ENCODE measurements at regions not wholly inside any gene's neighbourhood (a gene's known extent, or its start where the extent isn't known, plus 50 kb on each side); places are given as distances from the start of the nearest gene placed in this dataset.

DNA sequence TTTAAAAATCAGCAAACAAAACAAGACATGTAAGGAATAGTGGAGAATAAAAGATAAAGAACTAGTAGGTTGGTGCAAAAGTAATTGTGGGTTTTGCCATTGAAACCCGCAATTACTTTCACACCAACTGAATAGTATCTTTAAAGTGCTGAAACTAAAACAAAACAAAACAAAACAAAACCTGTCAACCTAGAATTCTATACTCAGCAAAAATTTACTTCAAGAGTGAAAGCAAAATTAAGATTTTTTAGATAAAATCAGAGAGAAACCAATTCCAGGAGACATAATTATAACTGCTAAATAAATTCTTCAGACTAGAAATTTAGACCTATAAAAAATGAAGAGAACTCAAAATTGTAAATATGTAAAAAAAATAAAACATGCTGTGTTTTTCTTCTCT lies 114.0 kb upstream of the TSPAN2 start:
- no peaks in the 10 kb centered on the region for H3K36me3 ChIP-seq (ENCODE audit: control insufficient read depth in 4 of 4, insufficient read depth in 4 of 4, low read length in 3 of 4)
- ChIA-PET POLR2A (no interaction called here), CTCF (no interaction called here)
- H3K9me3 ChIP-seq (ENCODE audit: control extremely low read depth in 1 of 5, control insufficient read depth in 4 of 5, insufficient read depth in 2 of 5, low read depth in 1 of 5, low read length in 4 of 5) = peaks cover 2 to 6% (median 5%) of the 10 kb centered on the region in 5 experiments
- peak in 1 of 3 donors; percentile 2 for DNase-seq
- peaks cover 0 to 2% (median 0%) of the 10 kb centered on the region in 5 experiments for H3K27me3 ChIP-seq (replicated peaks in 2 of 5; ENCODE audit: control insufficient read depth in 4 of 5, insufficient read depth in 5 of 5, low read length in 4 of 5)
- no peaks in the 10 kb centered on the region for H3K4me1 ChIP-seq (ENCODE audit: control extremely low read depth in 1 of 4, control insufficient read depth in 4 of 4, insufficient read depth in 4 of 4, low read length in 3 of 4)
- no CpG with 5 or more reads among the region's 1 CpG for WGBS (ENCODE audit: insufficient coverage)
- H3K4me3 ChIP-seq (ENCODE audit: control insufficient read depth in 1 of 7, extremely low read depth in 1 of 7, insufficient read depth in 4 of 7, low read depth in 2 of 7, low read length in 6 of 7) = no peak overlapping the region
- no peak overlapping the region for H3K27ac ChIP-seq (ENCODE audit: insufficient read depth in 1 of 2, low read depth in 1 of 2, low read length in 2 of 2, poor library complexity in 1 of 2, severe bottlenecking in 2 of 2)

DNA sequence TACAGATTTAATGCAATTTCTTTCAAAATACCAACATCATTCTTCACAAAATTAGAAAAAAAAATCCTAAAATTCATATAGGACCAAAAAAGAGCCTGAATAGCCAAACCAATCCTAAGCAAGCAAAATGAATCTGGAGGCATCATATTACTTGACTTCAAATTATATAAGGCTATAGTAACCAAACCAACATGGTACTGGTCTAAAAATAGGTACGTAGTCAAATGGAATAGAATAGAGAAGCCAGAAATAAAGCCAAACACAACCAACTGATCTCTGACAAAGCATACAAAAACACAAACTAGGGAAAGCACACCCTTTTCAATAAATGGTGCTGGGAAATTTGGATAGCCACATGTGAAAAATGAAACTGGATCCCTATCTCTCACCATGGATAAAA lies 112.3 kb upstream of the TSPAN2 start:
- DNase-seq = no peak
- no peak overlapping the region for H3K27ac ChIP-seq (ENCODE audit: insufficient read depth in 1 of 2, low read depth in 1 of 2, low read length in 2 of 2, poor library complexity in 1 of 2, severe bottlenecking in 2 of 2)
- no peak overlapping the region for H3K4me3 ChIP-seq (ENCODE audit: control insufficient read depth in 1 of 7, extremely low read depth in 1 of 7, insufficient read depth in 4 of 7, low read depth in 2 of 7, low read length in 6 of 7)
- H3K27me3 ChIP-seq (replicated peaks in 2 of 5; ENCODE audit: control insufficient read depth in 4 of 5, insufficient read depth in 5 of 5, low read length in 4 of 5) = peaks cover 0 to 2% (median 0%) of the 10 kb centered on the region in 5 experiments
- peaks cover 2 to 6% (median 5%) of the 10 kb centered on the region in 5 experiments for H3K9me3 ChIP-seq (ENCODE audit: control extremely low read depth in 1 of 5, control insufficient read depth in 4 of 5, insufficient read depth in 2 of 5, low read depth in 1 of 5, low read length in 4 of 5)
- ChIA-PET CTCF (no interaction called here), POLR2A (no interaction called here)
- no peaks in the 10 kb centered on the region for H3K4me1 ChIP-seq (ENCODE audit: control extremely low read depth in 1 of 4, control insufficient read depth in 4 of 4, insufficient read depth in 4 of 4, low read length in 3 of 4)
- no peaks in the 10 kb centered on the region for H3K36me3 ChIP-seq (ENCODE audit: control insufficient read depth in 4 of 4, insufficient read depth in 4 of 4, low read length in 3 of 4)
- WGBS (ENCODE audit: insufficient coverage) = no CpG with 5 or more reads among the region's 1 CpG

DNA sequence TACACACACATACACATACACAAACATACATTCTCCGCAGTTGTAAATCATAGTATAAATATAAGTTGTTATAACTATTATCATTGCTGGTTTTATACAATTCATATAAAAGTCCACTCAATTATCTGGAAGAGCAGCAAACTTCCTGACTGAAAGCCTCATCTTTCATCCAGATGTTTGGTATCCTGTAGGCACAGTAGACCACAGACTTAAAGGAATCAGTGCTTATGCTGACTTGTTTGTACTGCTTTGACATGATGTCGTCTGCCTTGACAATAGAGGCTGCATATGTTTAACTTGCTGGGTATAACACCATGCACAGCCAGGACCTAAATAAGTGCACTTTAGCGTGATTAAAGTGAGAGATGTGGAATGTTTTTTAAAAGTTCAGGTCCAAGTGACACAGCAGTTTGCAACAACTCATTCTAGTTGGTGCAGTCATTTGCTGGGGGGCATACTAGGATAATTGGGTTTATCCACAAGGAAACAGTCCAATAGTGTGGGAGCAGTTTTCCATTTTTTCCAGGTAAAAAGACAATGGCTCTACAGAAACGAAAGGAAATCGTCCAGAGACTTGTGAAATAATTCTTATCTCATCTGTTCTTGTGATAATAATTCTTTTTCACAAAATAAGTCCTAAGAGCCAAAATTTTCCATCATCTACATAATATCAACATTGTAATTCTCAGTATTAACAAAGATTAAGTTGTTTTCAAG lies 110.3 kb upstream of the TSPAN2 start:
- ChIA-PET CTCF (no interaction called here), POLR2A (no interaction called here)
- Histone ChIP-seq H3K4me1 (ENCODE audit: control extremely low read depth in 1 of 4, control insufficient read depth in 4 of 4, insufficient read depth in 4 of 4, low read length in 3 of 4) (no peaks in the 10 kb centered on the region), H3K4me3 (ENCODE audit: control insufficient read depth in 1 of 7, extremely low read depth in 1 of 7, insufficient read depth in 4 of 7, low read depth in 2 of 7, low read length in 6 of 7) (no peak overlapping the region), H3K27ac (ENCODE audit: insufficient read depth in 1 of 2, low read depth in 1 of 2, low read length in 2 of 2, poor library complexity in 1 of 2, severe bottlenecking in 2 of 2) (no peak overlapping the region), H3K36me3 (ENCODE audit: control insufficient read depth in 4 of 4, insufficient read depth in 4 of 4, low read length in 3 of 4) (no peaks in the 10 kb centered on the region), H3K9me3 (ENCODE audit: control extremely low read depth in 1 of 5, control insufficient read depth in 4 of 5, insufficient read depth in 2 of 5, low read depth in 1 of 5, low read length in 4 of 5) (peaks cover 2 to 6% (median 5%) of the 10 kb centered on the region in 5 experiments), H3K27me3 (replicated peaks in 2 of 5; ENCODE audit: control insufficient read depth in 4 of 5, insufficient read depth in 5 of 5, low read length in 4 of 5) (peaks cover 0 to 2% (median 0%) of the 10 kb centered on the region in 5 experiments)
- DNase-seq = no peak
- WGBS (ENCODE audit: insufficient coverage) = 100% methylated on average over 1 of the region's 5 CpGs

DNA sequence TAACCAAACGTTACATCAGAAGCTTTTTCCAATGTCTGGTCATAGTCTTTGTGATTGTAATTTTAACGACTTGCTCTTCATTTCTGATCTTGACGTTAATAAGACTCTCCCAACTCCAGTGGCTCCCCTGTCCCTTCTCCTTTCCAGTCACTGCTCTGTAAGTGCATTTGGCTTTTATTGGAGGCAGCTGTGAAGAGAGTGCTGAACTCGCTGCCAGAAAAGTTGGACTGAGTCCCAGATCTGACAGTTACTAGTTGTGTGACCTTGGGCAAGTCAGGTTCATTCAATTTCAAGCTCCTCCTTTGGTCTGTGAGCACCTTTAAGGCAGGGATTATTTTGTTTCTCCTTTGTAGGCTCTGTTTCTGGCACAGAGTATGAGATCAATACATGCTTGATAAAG lies 109.6 kb upstream of the TSPAN2 start:
- H3K36me3 ChIP-seq (ENCODE audit: control insufficient read depth in 4 of 4, insufficient read depth in 4 of 4, low read length in 3 of 4) = no peaks in the 10 kb centered on the region
- ChIA-PET POLR2A (no interaction called here), CTCF (no interaction called here)
- DNase-seq = no peak
- no peak overlapping the region for H3K4me3 ChIP-seq (ENCODE audit: control insufficient read depth in 1 of 7, extremely low read depth in 1 of 7, insufficient read depth in 4 of 7, low read depth in 2 of 7, low read length in 6 of 7)
- no peaks in the 10 kb centered on the region for H3K4me1 ChIP-seq (ENCODE audit: control extremely low read depth in 1 of 4, control insufficient read depth in 4 of 4, insufficient read depth in 4 of 4, low read length in 3 of 4)
- H3K27me3 ChIP-seq (replicated peaks in 2 of 5; ENCODE audit: control insufficient read depth in 4 of 5, insufficient read depth in 5 of 5, low read length in 4 of 5) = peaks cover 0 to 4% (median 1%) of the 10 kb centered on the region in 5 experiments
- no peak overlapping the region for H3K27ac ChIP-seq (ENCODE audit: insufficient read depth in 1 of 2, low read depth in 1 of 2, low read length in 2 of 2, poor library complexity in 1 of 2, severe bottlenecking in 2 of 2)
- 83% methylated on average over 2 of the region's 4 CpGs for WGBS (ENCODE audit: insufficient coverage)
- peaks cover 1 to 6% (median 2%) of the 10 kb centered on the region in 5 experiments for H3K9me3 ChIP-seq (ENCODE audit: control extremely low read depth in 1 of 5, control insufficient read depth in 4 of 5, insufficient read depth in 2 of 5, low read depth in 1 of 5, low read length in 4 of 5)

DNA sequence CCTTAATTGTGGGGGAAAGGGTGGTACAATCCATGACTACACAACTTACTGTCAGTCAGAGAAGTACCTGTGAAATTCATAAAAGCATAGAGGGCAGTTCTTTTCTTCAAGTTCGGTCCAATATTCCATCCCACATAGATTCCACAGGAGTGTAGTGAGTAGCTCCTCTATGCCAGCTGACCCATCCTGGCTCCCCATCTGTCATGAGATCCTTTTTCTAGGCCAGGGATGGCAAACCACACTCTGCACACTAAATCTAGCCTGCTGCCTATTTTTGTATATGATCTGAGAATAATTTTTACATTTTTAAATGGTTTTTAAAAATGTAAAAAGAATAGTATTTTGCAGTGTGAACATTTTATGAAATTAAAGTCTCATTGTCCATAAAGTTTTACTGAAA lies 107.0 kb upstream of the TSPAN2 start:
- no peak for DNase-seq
- Histone ChIP-seq H3K27me3 (replicated peaks in 2 of 5; ENCODE audit: control insufficient read depth in 4 of 5, insufficient read depth in 5 of 5, low read length in 4 of 5) (peaks cover 0 to 4% (median 1%) of the 10 kb centered on the region in 5 experiments), H3K36me3 (ENCODE audit: control insufficient read depth in 4 of 4, insufficient read depth in 4 of 4, low read length in 3 of 4) (no peaks in the 10 kb centered on the region), H3K9me3 (ENCODE audit: control extremely low read depth in 1 of 5, control insufficient read depth in 4 of 5, insufficient read depth in 2 of 5, low read depth in 1 of 5, low read length in 4 of 5) (no peaks in the 10 kb centered on the region), H3K4me3 (ENCODE audit: control insufficient read depth in 1 of 7, extremely low read depth in 1 of 7, insufficient read depth in 4 of 7, low read depth in 2 of 7, low read length in 6 of 7) (no peak overlapping the region), H3K4me1 (ENCODE audit: control extremely low read depth in 1 of 4, control insufficient read depth in 4 of 4, insufficient read depth in 4 of 4, low read length in 3 of 4) (no peaks in the 10 kb centered on the region), H3K27ac (ENCODE audit: insufficient read depth in 1 of 2, low read depth in 1 of 2, low read length in 2 of 2, poor library complexity in 1 of 2, severe bottlenecking in 2 of 2) (no peak overlapping the region)
- ChIA-PET POLR2A (no interaction called here), CTCF (interaction anchor here (1.0 kb wide), 1 partner anchor 19 kb away, joined by 3 read pairs; no protein-coding TSS in a partner anchor)
- 88% methylated on average over 1 of the region's 1 CpG for WGBS (ENCODE audit: insufficient coverage)

DNA sequence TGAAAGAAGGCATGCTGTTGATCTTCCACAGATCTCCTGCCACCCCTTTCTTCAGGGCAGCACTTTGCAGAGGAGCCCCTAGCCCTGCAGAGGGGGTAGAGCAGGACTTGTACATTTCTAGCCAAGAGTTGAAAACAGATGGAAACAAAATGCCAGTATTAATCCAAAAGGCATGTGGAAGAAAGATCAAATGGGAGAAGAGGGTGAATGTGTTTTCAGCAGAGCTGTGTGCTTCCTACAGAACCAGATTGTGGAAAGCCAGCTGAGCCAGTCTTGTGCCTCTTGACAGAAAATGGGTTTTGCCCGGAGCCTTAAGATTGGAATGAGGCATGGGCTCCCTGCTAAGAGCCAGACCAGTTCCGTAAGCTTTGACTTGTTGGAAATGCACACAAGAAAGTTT lies 105.2 kb upstream of the TSPAN2 start:
- WGBS (ENCODE audit: insufficient coverage) = 47% methylated on average over 2 of the region's 2 CpGs
- no peak overlapping the region for H3K27ac ChIP-seq (ENCODE audit: insufficient read depth in 1 of 2, low read depth in 1 of 2, low read length in 2 of 2, poor library complexity in 1 of 2, severe bottlenecking in 2 of 2)
- H3K9me3 ChIP-seq (ENCODE audit: control extremely low read depth in 1 of 5, control insufficient read depth in 4 of 5, insufficient read depth in 2 of 5, low read depth in 1 of 5, low read length in 4 of 5) = no peaks in the 10 kb centered on the region
- H3K4me1 ChIP-seq (ENCODE audit: control extremely low read depth in 1 of 4, control insufficient read depth in 4 of 4, insufficient read depth in 4 of 4, low read length in 3 of 4) = no peaks in the 10 kb centered on the region
- no peak overlapping the region for H3K4me3 ChIP-seq (ENCODE audit: control insufficient read depth in 1 of 7, extremely low read depth in 1 of 7, insufficient read depth in 4 of 7, low read depth in 2 of 7, low read length in 6 of 7)
- H3K27me3 ChIP-seq (replicated peaks in 2 of 5; ENCODE audit: control insufficient read depth in 4 of 5, insufficient read depth in 5 of 5, low read length in 4 of 5) = peaks cover 0 to 4% (median 1%) of the 10 kb centered on the region in 5 experiments
- no peaks in the 10 kb centered on the region for H3K36me3 ChIP-seq (ENCODE audit: control insufficient read depth in 4 of 4, insufficient read depth in 4 of 4, low read length in 3 of 4)
- POLR2A ChIA-PET = no interaction called here
- CTCF ChIA-PET = no interaction called here
- no peak for DNase-seq

DNA sequence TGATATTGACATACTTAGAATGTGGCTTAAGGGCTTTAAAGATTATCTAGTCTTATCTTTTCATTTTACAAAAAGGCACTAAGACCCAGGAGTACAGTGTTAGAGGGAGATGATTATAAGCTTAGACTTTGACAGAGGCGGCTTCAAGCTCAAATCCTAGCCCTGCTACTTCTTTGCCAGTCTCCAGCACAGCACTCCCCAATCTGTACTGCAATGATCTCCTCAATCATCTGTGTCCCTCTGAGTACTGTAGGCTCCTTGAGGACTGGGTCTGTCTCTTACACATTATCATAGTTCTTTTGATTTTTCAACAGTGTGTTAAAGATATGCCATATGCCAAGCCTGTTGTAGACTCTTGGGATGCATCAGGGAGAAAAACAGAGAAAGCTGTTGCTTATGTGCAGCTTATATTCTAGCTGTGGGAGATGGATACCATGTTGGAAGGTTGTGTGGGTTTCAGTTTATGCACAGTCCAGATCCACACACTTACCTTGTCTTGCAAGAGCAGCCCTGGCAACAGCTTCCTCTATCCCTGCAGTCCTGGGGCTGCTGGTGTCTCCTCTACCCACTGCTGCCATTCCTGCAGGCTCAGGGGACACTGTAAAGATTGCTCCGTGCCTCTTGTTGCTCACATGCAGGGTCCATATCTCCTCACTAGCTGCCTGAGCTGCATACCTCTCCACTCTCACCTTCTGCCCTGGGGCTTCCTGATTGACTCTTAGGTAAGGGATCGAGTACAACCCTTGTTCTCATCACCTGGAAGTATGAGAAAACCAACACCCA lies 103.9 kb upstream of the TSPAN2 start:
- CTCF ChIA-PET = no interaction called here

More for the DNA sequence above, 103.9 kb upstream of the TSPAN2 start:
- Histone ChIP-seq H3K9me3 (ENCODE audit: control extremely low read depth in 1 of 5, control insufficient read depth in 4 of 5, insufficient read depth in 2 of 5, low read depth in 1 of 5, low read length in 4 of 5) (no peaks in the 10 kb centered on the region), H3K27ac (ENCODE audit: insufficient read depth in 1 of 2, low read depth in 1 of 2, low read length in 2 of 2, poor library complexity in 1 of 2, severe bottlenecking in 2 of 2) (no peak overlapping the region), H3K27me3 (replicated peaks in 2 of 5; ENCODE audit: control insufficient read depth in 4 of 5, insufficient read depth in 5 of 5, low read length in 4 of 5) (peaks cover 0 to 4% (median 0%) of the 10 kb centered on the region in 5 experiments), H3K4me1 (ENCODE audit: control extremely low read depth in 1 of 4, control insufficient read depth in 4 of 4, insufficient read depth in 4 of 4, low read length in 3 of 4) (no peaks in the 10 kb centered on the region), H3K4me3 (ENCODE audit: control insufficient read depth in 1 of 7, extremely low read depth in 1 of 7, insufficient read depth in 4 of 7, low read depth in 2 of 7, low read length in 6 of 7) (no peak overlapping the region), H3K36me3 (ENCODE audit: control insufficient read depth in 4 of 4, insufficient read depth in 4 of 4, low read length in 3 of 4) (no peaks in the 10 kb centered on the region)
- WGBS (ENCODE audit: insufficient coverage) = 95% methylated on average over 2 of the region's 3 CpGs
- POLR2A ChIA-PET = no interaction called here
- no peak for DNase-seq

All from common myeloid progenitor, CD34-positive (primary cell).